ENCODE measurements at regions not wholly inside any gene's neighbourhood (a gene's known extent, or its start where the extent isn't known, plus 50 kb on each side); places are given as distances from the start of the nearest gene placed in this dataset.

GRCh38 chr4:107312366-107312765 lies 276.3 kb upstream of the DKK2 start:
- DNase-seq: no peak

DNA sequence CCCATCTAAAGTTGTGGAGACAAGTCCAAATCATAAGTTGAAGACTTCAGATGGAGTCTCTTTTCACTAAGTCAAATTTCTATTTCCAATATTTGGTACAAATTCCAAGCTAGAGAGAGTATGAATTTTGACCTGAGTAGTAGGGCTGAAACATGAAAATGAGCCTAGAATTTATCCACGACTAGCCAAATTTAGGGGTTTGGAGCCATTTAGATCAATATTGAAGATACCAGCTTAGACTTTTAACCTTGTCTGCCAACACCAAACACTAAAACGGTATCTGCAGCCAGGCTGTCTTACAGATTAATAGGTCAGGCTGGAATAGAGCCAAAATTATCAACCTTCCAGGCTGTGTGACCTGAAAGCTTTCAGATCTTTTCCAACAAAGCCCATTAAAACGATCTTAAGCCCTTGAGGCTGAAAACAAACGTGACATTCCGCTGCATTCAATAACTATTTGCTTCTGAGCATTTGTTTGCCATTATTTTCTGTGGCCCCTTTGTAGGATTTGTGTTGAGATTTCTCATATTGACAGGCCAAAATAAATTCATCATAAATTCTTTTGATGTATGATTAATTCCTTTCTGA lies 268.7 kb upstream of the DKK2 start:
- DNase-seq: no peak

- DNase-seq: no peak
Observed at GRCh38 chr4:107299646-107300045, 263.5 kb upstream of the DKK2 start.

GRCh38 chr4:107292979-107293378 lies 256.9 kb upstream of the DKK2 start:
- DNase-seq: no peak

DNA sequence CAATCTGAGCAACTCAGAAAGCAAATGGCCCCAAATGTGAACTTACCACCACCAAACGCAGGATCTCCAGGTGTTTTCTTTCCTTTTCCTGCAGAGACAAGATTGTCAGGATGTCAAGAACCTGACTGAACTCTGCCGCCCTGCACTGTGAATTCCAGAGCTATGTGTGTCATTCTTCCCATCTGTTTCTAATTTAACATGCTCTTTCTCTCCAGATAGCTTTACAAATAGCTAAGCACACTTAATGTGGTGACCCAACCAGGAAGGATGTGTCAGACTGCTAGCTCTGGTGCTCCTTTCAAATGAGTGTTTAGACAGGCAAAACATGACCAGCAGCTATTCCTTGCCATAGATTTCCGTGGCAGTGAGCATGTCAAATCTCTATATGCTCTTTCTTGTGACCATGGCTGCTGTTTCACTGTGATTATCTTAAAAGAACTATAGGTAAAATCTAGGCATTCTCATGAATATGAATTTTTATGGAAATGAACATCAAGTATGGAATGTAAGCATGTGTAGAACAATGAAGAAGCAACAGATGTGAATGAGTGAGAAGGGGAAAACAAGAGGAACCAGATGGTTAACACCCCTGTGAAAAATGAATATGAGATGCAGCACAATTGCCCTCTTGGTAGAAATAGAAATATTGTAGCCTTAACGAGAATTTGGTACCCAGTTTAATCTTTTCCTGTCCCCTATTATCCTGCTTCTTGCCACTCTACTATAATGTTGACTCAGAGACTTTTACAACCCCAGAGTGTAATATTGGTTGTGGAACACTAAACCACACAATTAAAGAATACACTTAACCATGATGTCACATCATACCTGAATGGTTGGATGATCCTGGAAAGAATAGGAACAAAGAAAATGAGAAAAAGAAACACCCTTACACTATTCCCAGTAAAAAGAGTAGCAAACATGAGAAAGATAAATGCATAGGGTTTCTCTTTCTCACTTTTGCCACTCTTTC lies 247.8 kb upstream of the DKK2 start:
- DNase-seq: no peak

DNA sequence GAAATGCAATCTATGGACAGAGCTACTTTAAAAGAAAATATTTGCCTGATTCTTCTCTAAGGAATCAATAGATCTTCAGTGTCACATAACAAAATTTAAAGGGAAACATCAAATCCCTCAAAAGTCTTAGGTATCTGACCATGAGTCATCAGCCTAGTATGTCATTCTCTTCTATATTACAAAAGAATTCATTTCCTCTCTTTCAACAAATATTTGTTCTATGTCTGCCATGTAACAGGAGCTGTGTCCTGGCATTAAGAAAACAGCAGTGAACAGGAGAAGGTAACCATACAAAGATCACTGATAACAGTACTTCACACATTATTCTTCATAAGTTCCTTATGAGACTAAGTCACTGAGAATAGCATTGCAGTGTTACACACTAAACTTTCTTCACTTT lies 243.6 kb upstream of the DKK2 start:
- no peak for DNase-seq

- DNase-seq: no peak
Observed at GRCh38 chr4:107278791-107279483, 242.8 kb upstream of the DKK2 start.

- DNase-seq: no peak
Observed at GRCh38 chr4:107276052-107276451, 239.9 kb upstream of the DKK2 start.

GRCh38 chr4:107275225-107275624 lies 239.1 kb upstream of the DKK2 start:
- no peak for DNase-seq

DNA sequence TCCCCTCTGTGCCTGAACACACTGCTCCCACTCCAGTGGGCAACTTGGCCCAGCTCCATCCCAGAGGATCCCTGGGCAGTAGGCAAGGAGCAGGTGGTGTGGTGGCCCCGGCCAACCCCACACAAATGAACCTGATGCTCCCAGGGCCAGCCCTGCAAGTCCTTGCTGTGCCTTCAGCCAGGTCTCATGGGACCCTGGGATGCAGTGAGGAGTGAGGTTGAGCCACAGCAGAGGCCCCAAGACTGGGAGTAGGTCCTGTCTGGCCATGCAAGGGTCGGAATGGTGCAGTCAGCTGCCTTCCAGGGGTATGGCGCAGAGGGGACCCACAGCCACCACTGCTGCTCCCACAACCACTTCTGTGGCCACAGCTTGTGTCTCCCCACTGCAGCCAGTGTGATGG lies 234.5 kb upstream of the DKK2 start:
- DNase-seq: no peak

DNA sequence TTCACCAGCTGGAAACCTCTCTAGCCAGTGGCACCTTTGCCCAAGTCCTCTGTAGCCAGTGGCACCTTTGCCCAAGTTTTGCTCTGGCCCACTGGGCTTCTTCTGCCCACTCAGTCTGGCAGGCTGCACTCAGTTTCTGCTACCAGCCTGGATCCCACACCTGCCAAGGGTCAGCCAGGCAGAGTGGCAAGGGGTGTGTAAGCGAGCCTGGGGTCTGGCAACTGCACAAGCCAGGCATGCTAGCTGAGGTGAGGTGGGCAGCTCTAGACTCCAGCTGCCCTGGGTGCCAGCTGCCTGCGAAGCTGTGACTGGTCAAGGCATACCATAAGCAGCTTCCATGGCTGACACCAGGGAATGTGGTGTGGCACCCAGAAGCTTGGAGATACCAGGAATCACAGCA lies 233.1 kb upstream of the DKK2 start:
- DNase-seq: no peak

GRCh38 chr4:107265859-107266258 lies 229.7 kb upstream of the DKK2 start:
- no peak for DNase-seq

DNA sequence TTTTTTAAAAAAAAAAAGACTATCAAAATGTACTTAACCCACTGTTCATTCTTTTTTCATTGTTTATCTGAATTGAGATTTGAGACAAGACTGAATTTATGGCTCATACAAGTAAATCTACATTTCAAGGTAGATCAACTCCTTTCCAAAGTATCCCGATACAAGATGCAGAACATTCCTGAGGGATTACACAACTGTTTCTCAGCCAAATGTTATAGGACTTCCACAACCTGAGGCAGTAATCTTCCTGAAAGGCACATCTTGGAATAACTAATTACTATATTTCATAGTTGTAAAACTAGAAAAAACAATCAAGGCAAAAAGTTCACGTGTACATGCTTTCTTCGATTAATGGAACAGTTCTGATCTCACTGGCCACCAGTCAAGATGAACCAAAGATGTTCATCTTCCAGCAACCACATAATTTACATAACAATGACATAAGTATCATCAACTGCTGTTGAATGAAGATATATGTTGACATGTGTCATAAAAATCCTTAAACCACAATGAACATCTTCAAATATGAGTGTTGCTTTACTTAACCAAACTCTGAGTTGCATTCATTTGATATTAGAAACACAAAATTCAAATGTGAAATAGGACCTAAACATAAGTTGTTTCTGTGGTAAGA lies 225.2 kb upstream of the DKK2 start:
- DNase-seq: no peak

DNA sequence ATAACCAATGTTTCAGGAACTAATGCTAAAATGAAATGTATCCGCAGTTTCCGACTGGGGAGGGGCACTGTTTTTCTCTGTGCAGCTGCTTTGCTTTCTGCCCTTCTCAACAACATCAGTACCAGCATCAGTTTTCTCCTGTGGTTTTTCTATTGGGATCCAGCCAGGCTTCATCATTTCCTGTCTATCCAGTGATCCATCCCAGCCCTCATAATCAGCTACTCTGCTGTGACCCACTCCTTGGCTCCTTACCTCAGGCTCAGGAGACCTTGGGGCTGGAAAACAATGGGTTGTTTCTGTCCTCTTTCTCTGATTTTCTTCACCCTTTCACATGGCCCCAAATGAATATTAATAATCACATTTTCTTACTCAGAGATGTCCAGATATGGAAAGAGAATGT lies 222.2 kb upstream of the DKK2 start:
- no peak for DNase-seq

DNA sequence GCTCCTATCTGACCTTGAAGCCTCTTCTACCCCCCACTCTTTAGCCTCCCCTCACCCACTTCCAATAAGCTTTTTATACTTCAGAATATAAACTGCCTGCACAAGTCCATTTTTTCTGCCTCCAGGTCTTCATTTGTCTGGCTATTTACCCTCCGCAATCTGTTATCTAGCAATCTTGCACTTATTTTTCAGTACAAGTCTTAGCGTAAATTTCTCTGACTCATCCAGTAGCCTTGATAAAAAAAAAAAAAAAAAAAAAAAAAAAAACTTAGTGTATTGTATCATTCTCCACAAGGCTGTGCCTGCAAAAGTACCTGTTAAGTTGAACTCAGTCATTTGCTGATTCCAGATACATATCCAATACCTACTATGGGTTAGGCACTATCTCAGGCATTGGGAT lies 219.5 kb upstream of the DKK2 start:
- DNase-seq: no peak

DNA sequence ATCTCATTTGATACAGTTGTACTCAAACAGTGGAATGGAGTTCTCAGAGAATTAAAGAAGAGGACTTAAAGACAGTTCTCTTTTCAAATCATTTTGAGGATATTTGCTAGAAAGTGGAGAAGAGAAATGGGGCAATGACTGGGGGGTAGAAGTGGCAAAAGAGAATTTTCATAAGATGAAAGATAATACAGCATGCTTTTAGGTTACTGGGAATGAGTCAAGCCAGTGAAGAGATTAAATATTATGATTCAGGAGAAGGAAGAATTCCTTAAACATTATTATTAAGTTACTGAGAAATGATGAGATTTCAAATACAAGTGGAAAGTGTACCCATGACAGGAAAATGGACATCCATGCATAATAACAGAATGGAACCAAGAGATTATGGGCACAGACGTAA lies 219.0 kb upstream of the DKK2 start:
- DNase-seq: no peak

- DNase-seq: no peak
Observed at GRCh38 chr4:107253579-107254068, 217.5 kb upstream of the DKK2 start.

- DNase-seq: no peak
Observed at GRCh38 chr4:107253090-107253489, 217.0 kb upstream of the DKK2 start.

DNA sequence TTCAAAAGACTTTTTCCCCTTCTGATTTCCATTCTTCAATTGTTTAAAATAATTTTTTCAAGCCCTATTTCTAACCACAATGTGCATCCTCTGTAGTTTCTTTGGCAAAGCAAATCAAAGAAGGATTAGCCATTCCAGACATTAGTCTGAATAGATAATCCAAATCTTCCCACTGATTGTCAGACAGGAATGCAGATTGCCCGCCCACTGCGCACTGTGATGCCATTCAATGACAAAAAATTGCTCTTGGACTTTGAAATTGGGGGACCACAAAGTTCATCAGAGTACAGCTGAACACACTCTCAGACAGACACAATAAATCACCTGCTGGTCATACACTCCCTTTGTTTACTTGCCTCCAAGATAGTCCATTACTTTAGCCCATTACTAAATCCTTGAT lies 216.5 kb upstream of the DKK2 start:
- DNase-seq: no peak

DNA sequence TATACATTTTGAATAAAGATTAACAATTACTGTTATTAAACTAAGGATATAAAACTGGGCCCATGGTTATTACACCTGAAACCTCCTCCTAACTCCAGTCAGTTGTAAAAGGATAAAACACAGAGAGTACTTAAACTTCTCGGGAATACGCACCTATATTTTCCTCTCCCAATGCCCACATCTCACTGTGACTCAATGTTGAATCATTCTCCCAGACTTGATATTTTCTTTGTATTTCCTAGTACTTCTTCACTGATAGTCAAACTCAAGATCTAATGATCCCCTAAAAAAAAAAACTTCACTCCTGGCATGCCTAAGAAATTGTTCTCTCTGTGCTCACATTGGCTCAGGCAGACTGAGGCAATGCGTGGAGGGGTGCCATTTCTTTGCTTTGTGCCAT lies 212.5 kb upstream of the DKK2 start:
- no peak for DNase-seq

DNA sequence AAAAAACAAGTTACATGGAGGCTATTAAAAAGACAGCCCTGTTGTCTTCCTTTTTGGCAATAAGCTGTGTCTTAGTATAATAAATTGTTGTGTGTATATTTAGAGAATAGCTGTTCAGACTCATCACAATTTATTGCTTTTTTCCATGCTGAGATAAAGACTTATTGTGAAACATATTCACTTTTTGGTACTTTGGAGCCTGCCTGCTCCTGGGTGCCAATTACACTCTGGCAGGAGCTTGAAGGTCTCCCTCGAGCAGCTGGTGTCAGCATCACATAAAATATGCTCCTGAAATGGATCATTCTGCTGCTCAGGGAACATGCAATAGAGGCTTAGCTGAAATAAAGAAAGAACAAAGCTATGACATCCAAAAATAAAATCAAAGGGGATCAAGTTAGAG lies 211.6 kb upstream of the DKK2 start:
- DNase-seq: no peak

- DNase-seq: no peak
Observed at GRCh38 chr4:107246761-107247160, 210.6 kb upstream of the DKK2 start.

- no peak for DNase-seq
Observed at GRCh38 chr4:107243141-107243781, 207.1 kb upstream of the DKK2 start.

Measured in activated CD4-positive, alpha-beta T cell treated with anti-CD3 and anti-CD28 coated beads, Interleukin-2, amount 50 U/mL, for 16 hours (primary cell).